HG03442 (cell line): ENCODE measurements at regions not wholly inside any gene's neighbourhood (a gene's known extent, or its start where the extent isn't known, plus 50 kb on each side); places are given as distances from the start of the nearest gene placed in this dataset.

ENCODE experiments used
- ATAC-seq: cut with Tn5 transposase; IDR thresholded peaks from one replicate; pipeline ENCODE4 v1.9.1; 2021; ENCODE audit warnings: mild to moderate bottlenecking, moderate library complexity; ENCODE audit not compliant: unreplicated experiment

GRCh38 chr13:33612641-33613638 is 205.0 kb upstream of the RFC3 start:
- ATAC-seq, result peak; percentile 79

- ATAC-seq, result no peak
These were observed 202.5 kb upstream of the RFC3 start for GRCh38 chr13:33615436-33615835.

- no peak for ATAC-seq
These were observed 201.8 kb upstream of the RFC3 start for GRCh38 chr13:33616130-33616529.

GRCh38 chr13:33617055-33617454 is 200.9 kb upstream of the RFC3 start:
- ATAC-seq, result no peak

- ATAC-seq, result no peak
These were observed 193.7 kb upstream of the RFC3 start for GRCh38 chr13:33624253-33624652.

- ATAC-seq, result no peak
These were observed 193.2 kb upstream of the RFC3 start for GRCh38 chr13:33624740-33625139.

GRCh38 chr13:33626407-33626806 is 191.5 kb upstream of the RFC3 start:
- ATAC-seq, result no peak

GRCh38 chr13:33628662-33629061 is 189.3 kb upstream of the RFC3 start:
- ATAC-seq, result no peak

- ATAC-seq, result no peak
These were observed 188.2 kb upstream of the RFC3 start for GRCh38 chr13:33629605-33630360.

GRCh38 chr13:33633701-33634545 is 184.0 kb upstream of the RFC3 start:
- no peak for ATAC-seq

- ATAC-seq, result no peak
These were observed 183.4 kb upstream of the RFC3 start for GRCh38 chr13:33634546-33634982.

- ATAC-seq, result no peak
These were observed 181.7 kb upstream of the RFC3 start for GRCh38 chr13:33636243-33636642.

GRCh38 chr13:33636955-33637670 is 180.8 kb upstream of the RFC3 start:
- ATAC-seq, result no peak

- ATAC-seq, result no peak
These were observed 179.8 kb upstream of the RFC3 start for GRCh38 chr13:33637978-33638743.

- ATAC-seq, result no peak
These were observed 178.8 kb upstream of the RFC3 start for GRCh38 chr13:33639158-33639557.

GRCh38 chr13:33639626-33640080 is 178.3 kb upstream of the RFC3 start:
- peak; percentile 69 for ATAC-seq

- ATAC-seq, result no peak
These were observed 177.1 kb upstream of the RFC3 start for GRCh38 chr13:33640832-33641231.

- no peak for ATAC-seq
These were observed 175.4 kb upstream of the RFC3 start for GRCh38 chr13:33642374-33643065.
